Calu3 (cell line): ENCODE measurements at regions not wholly inside any gene's neighbourhood (a gene's known extent, or its start where the extent isn't known, plus 50 kb on each side); places are given as distances from the start of the nearest gene placed in this dataset.

Experiments used
- BruUV-seq: library from RNA; stranded (reverse); fragments of 400-500 nt; replicated peaks from 2 replicates; lab custom pipeline; 2021; lab: Mats Ljungman, UMichigan
- CTCF ChIA-PET: fragments of 300-600 bp; sonication (Branson Sonifier 250); formaldehyde crosslinking; loops from one replicate; lab custom pipeline; 2022; ENCODE audit warnings: antibody characterized with exemption; lab: Charles Lee
- DNase-seq: peaks from one replicate; pipeline ENCODE4 v3.0.0; 2022
- H3K27ac Mint-ChIP-seq: one replicate; pipeline ENCODE4 v1.8.0; 2022; ENCODE audit warnings: mixed read lengths; ENCODE audit not compliant: unreplicated experiment
- H3K27me3 Mint-ChIP-seq: one replicate; pipeline ENCODE4 v1.8.0; 2022; ENCODE audit warnings: mixed read lengths; ENCODE audit not compliant: unreplicated experiment
- H3K36me3 Mint-ChIP-seq: one replicate; pipeline ENCODE4 v1.8.0; 2022; ENCODE audit warnings: mild to moderate bottlenecking, moderate library complexity, mixed read lengths; ENCODE audit not compliant: insufficient read depth, unreplicated experiment
- H3K4me1 Mint-ChIP-seq: one replicate; pipeline ENCODE4 v1.8.0; 2022; ENCODE audit warnings: mild to moderate bottlenecking, low read depth, mixed read lengths; ENCODE audit not compliant: unreplicated experiment
- H3K4me3 Mint-ChIP-seq: one replicate; pipeline ENCODE4 v1.8.0; 2022; ENCODE audit warnings: mild to moderate bottlenecking, low read depth, moderate library complexity, mixed read lengths; ENCODE audit not compliant: unreplicated experiment
- H3K9me3 Mint-ChIP-seq: one replicate; pipeline ENCODE4 v1.8.0; 2022; ENCODE audit warnings: low read depth, mixed read lengths; ENCODE audit not compliant: unreplicated experiment
- intact Hi-C: fragments of 100-400 bp; cut with micrococcal nuclease; formaldehyde crosslinking; loops from one replicate; pipeline ENCODE4 v1.10.0; 2022; ENCODE audit not compliant: unreplicated experiment
- TF ChIP-seq, protein P1 (sequence below): fragments of 200-600 bp; IDR thresholded peaks from one replicate; pipeline ENCODE4 v1.8.0; 2022; ENCODE audit warnings: antibody characterized with exemption; ENCODE audit not compliant: unreplicated experiment

DNA sequence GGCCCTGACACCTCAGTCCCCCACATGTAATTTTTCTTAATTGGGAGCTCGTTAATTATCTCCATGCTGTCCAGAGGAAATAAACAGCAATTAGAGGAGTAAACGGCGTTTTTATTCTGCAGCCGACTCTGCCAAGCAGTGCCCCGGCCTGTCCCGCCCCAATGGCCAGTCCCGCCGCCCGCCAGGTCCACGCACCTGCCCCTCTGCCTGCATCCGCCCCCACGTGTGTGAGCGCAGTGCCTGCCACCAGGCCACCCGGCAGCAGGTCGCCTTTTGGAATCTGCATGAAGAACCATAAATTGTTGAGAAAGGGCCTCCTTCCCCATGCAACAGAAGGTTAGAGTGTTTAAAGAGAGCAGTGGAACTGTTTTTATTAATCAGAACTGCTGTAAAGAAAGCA, 87.5 kb upstream of the LINGO1 start:
- Mint-ChIP-seq H3K9me3 (no peaks in the 10 kb centered on the region), H3K4me3 (no peak overlapping the region), H3K36me3 (no peaks in the 10 kb centered on the region), H3K27me3 (peaks cover 92% of the 10 kb centered on the region), H3K4me1 (no peaks in the 10 kb centered on the region), H3K27ac (no peak overlapping the region)
- no peak for DNase-seq
- intact Hi-C loops, result no loop called here
- TF ChIP-seq, protein P1, sequence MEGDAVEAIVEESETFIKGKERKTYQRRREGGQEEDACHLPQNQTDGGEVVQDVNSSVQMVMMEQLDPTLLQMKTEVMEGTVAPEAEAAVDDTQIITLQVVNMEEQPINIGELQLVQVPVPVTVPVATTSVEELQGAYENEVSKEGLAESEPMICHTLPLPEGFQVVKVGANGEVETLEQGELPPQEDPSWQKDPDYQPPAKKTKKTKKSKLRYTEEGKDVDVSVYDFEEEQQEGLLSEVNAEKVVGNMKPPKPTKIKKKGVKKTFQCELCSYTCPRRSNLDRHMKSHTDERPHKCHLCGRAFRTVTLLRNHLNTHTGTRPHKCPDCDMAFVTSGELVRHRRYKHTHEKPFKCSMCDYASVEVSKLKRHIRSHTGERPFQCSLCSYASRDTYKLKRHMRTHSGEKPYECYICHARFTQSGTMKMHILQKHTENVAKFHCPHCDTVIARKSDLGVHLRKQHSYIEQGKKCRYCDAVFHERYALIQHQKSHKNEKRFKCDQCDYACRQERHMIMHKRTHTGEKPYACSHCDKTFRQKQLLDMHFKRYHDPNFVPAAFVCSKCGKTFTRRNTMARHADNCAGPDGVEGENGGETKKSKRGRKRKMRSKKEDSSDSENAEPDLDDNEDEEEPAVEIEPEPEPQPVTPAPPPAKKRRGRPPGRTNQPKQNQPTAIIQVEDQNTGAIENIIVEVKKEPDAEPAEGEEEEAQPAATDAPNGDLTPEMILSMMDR, result no peak
- CTCF ChIA-PET, result interaction anchor here (0.6 to 0.8 kb wide), 2 partner anchors 10 to 12 kb away, joined by 3 to 4 read pairs; no protein-coding TSS in a partner anchor
- BruUV-seq, result no TSS peak

DNA sequence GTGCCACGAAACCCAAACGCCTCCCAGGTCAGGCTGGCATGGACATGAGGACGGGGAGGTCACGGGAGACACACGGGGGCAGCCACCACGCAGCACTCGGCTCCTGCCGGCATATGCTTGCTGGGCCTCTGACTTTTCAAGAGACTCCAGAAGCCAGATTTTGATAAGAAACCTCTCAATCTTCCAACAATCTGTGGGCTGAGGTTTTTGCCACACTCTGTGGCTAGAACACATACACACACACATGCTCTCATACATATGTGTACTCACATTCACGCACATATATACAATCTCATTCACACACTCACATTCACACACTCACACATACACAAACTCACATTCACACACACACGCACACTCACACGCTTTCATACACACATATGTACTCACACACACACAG, 86.7 kb upstream of the LINGO1 start:
- DNase-seq, result no peak
- Mint-ChIP-seq H3K27me3 (peaks cover 92% of the 10 kb centered on the region), H3K4me1 (no peaks in the 10 kb centered on the region), H3K36me3 (no peaks in the 10 kb centered on the region), H3K4me3 (no peak overlapping the region), H3K9me3 (no peaks in the 10 kb centered on the region), H3K27ac (no peak overlapping the region)
- CTCF ChIA-PET, result no interaction called here
- no TSS peak for BruUV-seq
- TF ChIP-seq, protein P1, result no peak
- intact Hi-C loops, result no loop called here

DNA sequence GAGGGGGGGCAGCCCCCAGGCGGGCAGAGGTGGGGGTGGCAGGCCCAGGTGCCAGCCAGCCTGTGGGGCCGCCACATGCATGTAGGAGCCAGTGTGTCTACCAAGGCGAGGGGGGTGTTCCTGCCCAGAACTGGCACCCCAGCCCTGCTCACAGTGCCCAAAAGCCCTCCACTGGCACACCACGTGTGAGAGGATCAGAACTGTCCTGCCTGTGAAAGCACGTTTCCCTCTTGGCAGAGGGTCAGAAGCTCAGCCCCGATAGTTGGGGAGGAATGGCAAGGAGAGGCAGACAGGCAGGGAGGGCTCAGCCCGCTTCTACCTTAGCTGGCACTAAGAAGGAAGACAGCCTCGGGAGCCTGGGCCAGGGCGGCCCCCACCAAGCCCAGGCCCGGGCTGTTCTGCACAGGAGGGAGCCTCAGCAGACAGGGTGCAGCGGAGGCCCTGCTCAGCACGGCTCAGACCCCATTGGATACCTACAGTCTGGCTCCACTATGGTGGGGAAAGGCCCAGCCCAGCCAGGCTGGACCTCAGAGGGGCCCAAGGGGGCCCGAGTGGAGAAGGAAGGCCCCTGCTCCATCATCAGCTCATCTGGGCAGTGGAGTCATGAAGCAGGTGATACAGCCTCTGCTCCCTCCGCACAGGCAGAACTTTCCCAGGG, 84.8 kb upstream of the LINGO1 start:
- no peaks in the 10 kb centered on the region for H3K9me3 Mint-ChIP-seq
- CTCF ChIA-PET, result interaction anchor here (1.3 kb wide), 1 partner anchor 14 kb away, joined by 3 read pairs; no protein-coding TSS in a partner anchor
- no peak for DNase-seq
- TF ChIP-seq, protein P1, result no peak
- no peaks in the 10 kb centered on the region for H3K4me1 Mint-ChIP-seq
- no TSS peak for BruUV-seq
- H3K4me3 Mint-ChIP-seq, result no peak overlapping the region
- intact Hi-C loops, result no loop called here
- H3K36me3 Mint-ChIP-seq, result no peaks in the 10 kb centered on the region
- no peak overlapping the region for H3K27ac Mint-ChIP-seq
- peaks cover 100% of the 10 kb centered on the region for H3K27me3 Mint-ChIP-seq

DNA sequence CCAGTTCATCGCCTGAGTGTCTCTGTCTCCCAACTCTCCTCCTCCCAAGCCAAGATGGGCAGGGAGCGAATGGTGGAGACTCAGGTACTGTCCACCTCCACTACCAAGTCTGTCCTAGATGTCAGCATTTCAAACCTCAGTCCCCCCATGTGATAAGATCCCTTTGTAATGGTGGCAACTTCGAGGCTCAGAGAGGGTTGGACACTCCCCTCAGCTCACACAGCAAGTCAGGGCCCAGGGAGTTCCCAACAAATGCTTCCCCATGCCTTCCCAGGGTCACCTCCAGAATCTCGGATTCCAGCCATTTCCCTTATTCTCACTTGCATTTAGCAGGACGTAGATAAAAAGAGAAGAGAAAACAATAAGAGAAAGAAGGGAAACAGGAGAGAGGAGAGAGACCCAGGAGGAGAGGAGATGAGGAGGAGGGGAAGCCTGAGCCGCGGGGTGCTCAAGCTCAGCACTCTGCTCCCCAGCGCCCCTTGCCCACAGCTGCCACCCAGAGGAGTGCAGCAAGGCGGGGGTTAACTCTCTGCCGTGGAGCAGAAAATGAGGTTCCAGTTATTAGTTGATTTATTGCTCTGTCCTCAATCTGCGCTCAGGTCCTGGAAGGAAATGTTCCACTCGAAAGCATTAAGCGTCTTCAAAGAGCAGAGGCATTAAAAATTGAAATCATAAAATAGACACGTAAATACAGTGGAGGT, 84.1 kb upstream of the LINGO1 start:
- no peaks in the 10 kb centered on the region for H3K36me3 Mint-ChIP-seq

More for the DNA sequence above, 84.1 kb upstream of the LINGO1 start:
- intact Hi-C loops, result no loop called here
- Mint-ChIP-seq H3K27ac (no peak overlapping the region), H3K4me1 (no peaks in the 10 kb centered on the region), H3K9me3 (no peaks in the 10 kb centered on the region), H3K27me3 (peaks cover 100% of the 10 kb centered on the region), H3K4me3 (no peak overlapping the region)
- BruUV-seq, result no TSS peak
- CTCF ChIA-PET, result interaction anchor here (1.0 kb wide), 1 partner anchor 20 kb away, joined by 4 read pairs; no protein-coding TSS in a partner anchor
- TF ChIP-seq, protein P1, result no peak
- DNase-seq, result no peak
